Activated CD4-positive, alpha-beta T cell treated with anti-CD3 and anti-CD28 coated beads for 24 hours (primary cell): ENCODE measurements at regions not wholly inside any gene's neighbourhood (a gene's known extent, or its start where the extent isn't known, plus 50 kb on each side); places are given as distances from the start of the nearest gene placed in this dataset.
"Not testable (repeated sequence)": the region's sequence is repeated elsewhere in the genome, so short reads cannot be mapped to it uniquely, and the experiment has no call there.

ENCODE experiments used
- DNase-seq, 2 donors: peaks; one replicate each; pipeline ENCODE4 v3.0.0-alpha.2; 2020; ENCODE audit warnings: low read depth in 2 of 2

DNA sequence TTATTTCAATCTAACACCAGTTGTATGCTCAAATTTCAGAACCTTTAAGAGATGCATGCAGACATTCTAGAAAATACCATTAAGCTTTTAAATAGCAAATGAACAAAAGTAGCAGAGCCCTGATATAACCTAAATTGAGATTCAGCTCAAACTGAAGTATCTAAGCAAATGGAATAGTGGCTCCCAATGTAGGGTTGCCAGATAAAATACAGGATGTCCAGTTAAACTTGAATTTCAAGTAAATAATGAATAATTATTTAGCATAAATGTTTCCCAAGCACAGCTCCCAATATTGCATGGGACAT lies 171.1 kb upstream of the ATP11B start:
- DNase-seq, result no peak

DNA sequence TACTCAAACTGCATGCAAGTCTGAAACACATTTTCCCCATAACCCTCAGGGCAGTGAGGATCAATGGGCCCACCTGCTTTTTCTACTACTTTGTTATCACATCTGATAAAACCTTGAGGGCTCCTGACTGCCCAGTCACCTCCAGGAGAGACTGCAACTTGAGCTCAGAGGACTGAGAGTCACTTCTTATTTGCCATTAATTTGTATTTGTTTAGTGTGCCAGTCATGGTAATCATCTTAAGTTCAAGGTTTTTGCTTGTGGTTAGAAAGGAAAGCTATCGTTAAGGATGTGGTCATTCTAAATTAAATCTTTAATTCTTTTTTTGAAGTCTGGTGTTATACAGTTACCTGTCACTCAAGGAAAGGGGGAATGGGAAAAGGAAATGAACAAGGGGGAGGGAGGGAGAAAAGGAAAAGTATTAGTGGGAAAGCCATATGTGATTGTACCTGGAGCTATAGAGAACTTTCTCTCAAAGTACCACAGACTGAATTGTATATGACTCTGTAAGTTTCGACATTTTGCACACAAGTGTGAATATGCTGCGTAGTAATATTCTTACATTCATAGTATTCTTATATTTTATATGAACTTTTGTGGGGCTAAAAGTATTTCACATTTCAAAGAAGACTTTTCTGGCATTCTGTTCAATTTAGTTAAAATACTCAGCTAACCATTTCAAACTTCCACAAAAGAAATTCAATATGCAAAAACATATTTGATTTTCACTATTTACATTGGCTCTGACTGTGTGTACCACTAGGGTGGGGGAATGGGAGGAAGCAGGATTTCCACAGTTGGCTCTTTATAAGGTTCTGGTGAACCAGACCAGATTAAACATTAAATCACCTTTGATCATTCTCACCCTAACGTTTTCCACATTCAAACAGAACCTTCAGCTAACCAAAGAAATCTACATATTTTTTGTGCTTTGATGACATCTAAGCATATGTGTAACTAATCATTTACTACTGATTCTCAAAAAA lies 166.5 kb upstream of the ATP11B start:
- no peak for DNase-seq

- DNase-seq, result no peak
Observed at GRCh38 chr3:182628531-182628930, 164.8 kb upstream of the ATP11B start.

DNA sequence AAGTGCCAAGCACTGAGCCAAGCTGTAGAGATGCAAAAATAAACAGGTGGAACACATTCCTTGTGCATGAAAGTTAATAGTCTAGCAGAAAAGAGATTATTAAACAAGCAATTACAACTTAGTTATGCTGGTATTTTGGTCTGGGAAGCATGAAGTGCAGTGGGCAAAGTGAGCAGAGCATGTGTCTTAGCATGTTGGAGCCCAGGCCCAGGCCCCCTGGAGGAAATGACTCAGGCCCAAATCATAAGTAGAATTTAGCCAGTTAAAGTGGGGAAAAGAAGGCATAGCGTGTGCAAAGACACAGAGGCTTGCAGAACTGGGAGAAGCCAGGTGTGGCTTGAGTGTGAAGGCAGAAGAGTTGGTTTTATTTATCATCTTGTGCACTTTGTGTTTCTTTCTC lies 163.8 kb upstream of the ATP11B start:
- no peak for DNase-seq

DNA sequence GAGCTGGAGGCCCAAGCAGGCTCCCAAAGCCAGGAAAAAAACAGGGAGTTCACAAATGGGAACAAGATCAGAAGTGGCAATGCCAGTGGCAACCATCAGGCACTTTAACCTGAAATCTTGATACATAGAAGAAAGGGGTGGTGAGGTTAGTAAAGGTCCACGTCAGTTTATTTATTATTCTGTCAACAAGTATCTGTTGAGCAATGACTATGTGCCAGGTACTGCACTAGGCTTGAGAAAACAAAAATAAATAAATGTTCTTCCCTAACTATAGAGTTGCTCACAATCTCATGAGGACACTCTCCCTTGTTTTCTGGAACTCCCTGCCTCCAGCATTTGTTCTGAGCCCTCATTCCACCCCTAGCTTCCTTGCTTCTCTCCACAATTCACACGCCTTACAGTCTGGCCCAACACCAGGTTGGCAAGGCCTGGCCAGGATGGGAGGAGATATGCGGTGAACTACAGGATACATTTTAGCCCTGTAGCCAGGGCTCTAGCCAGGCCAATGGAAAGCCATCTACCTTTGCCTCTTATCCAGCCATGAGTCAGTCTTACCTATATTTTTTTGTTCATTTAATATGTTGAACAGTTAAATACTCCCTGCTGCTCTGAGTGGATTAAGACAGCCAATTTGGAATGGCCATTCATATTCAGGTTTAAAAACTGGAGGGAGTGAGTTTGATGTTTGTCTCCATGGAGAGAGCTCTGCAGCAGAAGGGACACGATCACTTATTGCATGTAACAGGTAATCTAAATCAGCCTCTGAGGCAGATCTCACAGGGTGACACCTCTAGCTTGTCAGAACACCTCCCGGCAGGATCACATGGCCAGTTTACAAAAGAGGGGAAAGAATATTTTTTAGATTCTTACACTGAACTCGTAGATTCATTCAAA lies 161.9 kb upstream of the ATP11B start:
- DNase-seq, result no peak

DNA sequence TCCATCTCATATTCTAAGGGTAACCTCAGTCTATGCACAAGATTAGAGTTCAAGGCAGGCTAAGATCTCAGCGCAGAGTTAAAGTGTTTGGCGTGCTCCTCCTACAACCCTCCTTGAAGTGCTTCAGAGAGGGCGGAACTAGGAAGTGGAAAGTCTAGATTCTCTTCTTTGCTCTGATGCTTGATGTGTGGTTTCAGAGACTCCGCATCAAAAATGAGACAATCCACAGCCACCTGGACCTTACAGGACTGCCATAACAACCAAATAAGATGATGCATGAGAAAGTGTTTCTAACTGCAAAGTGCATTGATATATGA lies 161.3 kb upstream of the ATP11B start:
- DNase-seq, result no peak

DNA sequence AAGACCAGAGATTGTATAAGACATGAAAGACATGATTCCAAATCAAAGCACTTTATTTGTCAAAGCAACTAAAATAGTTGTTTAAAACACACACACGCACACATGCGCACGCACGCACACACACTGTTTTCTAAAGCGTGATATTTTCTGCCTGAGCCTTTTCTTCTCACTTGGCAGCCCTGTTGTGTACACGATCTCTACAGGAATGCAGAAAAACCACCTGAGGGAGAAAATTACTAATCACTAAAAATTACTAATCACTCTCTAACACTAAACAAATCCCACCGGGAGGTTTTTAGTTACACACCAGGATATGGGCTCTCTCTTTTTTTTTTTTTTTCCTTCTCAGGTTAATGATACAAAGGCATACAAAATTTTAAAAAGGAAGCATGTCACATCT lies 160.1 kb upstream of the ATP11B start:
- no peak for DNase-seq

DNA sequence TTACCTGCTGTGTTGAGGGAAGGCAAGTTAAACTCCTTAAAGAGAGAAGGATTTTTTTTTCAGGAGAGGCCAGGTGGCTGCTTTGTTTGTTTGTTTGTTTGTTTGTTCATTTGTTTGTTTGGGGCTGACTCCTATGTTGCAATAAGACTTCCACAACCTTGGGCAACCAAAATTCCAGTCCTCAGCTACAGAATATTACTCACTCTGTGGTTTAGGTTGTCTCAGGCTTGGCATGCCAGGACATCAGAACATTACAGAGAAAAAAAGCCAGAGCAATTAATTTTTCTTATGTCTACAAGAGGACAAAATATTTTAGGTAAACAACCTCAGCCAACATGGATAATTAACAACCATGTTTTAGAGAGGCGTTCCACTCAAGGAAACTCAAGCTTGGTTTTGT lies 156.7 kb upstream of the ATP11B start:
- no peak for DNase-seq

DNA sequence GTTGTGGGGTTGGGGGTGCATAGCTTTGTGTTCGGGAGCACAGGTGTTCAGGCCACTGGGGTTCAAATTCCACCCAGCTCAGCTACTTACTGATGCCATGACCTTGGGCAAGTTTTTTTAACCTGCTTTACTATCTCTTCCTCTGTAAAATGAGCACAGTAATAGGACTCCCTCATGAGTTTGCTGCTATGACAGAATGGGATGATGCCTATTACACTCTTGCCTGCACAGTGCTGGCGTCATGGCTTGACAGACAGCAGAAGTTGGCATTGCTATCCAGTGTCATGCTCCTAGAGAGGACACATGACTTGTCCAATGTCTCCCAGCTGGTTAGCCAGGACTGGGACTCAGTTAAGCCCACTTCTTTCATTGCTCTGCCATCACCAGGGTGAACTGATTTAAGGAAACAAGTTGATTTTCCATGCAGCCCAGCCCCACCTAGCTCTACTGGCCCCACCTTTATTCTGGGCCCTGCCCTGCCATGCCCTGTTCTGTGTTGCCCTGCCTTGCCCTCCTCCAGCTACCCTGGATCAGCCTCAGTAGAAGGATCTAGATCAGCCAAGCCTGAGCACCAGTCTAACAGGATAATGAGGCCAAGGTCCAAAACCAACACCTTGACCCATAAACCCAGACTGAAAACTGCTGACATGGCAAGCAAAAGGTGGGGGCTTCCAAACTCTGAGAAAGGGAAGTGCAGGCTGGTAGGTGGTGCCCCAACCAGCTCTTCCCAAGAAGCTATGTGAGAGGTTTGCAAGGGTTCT lies 155.8 kb upstream of the ATP11B start:
- no peak for DNase-seq

- DNase-seq, result no peak
Observed at GRCh38 chr3:182644013-182644412, 149.3 kb upstream of the ATP11B start.

DNA sequence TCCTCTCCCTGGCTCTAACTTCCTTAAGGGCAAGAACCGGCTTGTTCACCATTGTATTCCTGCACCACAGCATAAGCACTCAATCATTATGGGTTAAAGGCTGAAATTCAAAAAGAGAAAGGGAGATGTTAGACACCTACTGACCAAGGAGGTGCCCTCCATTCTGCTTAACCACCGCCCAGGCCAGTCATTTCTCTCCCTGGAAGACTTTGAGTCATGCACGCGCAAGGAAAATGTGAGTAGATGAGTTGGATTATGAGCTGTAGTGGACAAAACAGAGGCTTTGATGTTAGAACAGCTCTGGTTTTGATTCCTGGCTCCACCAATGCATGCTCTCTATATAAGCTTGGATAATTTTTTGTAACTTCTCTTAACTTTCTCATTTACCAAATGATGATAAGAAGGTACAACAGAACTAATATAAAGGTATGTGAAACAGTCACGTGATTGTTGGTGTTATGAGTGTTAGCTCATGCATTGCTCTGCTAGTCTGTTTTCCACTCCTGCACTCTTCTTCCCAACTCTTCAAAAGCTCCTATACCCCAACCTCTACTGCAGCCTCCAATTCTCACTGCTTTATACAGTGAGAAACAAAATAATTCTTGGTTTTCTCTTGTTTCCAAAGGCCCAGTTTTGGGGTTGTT lies 148.4 kb upstream of the ATP11B start:
- peak in 1 of 2 donors; percentile 6 for DNase-seq

GRCh38 chr3:182650568-182651128 lies 142.7 kb upstream of the ATP11B start:
- no peak for DNase-seq

DNA sequence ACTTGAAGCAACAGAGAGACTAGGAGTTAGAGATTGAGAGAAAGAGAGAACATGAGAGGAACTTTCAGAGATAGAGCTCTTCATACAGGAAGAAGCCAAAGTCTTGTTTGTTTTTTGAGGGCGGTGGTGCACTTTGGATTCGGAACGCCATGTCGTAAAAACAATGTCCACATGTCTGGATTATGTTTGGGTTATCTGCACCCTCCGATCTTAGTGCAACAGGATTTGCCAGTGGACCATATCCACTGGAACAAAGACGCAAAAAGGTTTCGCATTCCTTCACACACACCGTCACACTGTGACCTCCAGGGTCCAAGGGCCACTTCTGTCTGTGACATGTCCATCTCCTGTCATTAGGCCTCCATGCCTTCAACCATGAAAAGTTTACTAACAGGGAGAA lies 141.8 kb upstream of the ATP11B start:
- DNase-seq, result no peak

- DNase-seq, result not testable (repeated sequence)
Observed at GRCh38 chr3:182653065-182653464, 140.2 kb upstream of the ATP11B start.

- no peak for DNase-seq
Observed at GRCh38 chr3:182668541-182668940, 124.8 kb upstream of the ATP11B start.

- no peak for DNase-seq
Observed at GRCh38 chr3:182668974-182669373, 124.3 kb upstream of the ATP11B start.

GRCh38 chr3:182671541-182671940 lies 121.8 kb upstream of the ATP11B start:
- no peak for DNase-seq

DNA sequence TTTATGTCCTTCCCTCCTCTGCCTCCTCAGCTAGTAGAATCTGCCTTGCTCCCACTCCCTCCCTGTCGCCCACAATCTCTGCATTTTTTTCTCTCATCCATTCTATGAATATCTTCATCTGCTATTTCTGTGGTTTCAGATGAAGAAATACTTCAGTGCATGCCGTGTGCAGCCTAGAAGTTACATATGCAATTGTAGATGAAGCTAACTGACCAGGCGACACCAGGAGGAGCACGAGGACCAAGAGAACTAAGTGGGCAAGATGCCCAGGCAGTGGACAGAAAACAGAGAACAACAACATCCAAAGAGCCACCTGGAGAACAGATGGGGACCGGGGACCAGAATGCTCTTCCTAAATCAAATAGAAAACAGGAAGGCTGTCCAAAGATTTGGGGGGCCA lies 121.4 kb upstream of the ATP11B start:
- no peak for DNase-seq

DNA sequence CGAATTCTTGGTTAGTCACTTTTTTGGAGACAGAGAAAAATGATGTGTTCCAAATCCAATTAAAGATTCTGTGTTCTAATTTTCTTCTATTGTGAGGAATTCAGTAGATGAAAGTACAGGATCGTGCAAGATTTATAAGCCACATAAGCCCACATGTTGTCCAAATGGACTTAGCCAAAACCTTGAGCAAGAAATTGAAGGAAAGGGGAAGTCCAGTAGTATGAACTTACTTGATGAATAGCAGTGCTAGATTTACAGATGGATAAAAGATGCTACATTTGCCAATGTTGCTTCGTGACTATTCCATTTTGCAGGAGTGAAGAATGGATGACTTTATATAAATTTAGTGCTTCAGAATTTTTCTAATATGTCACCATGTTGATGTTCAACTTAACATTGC lies 120.0 kb upstream of the ATP11B start:
- DNase-seq, result no peak

DNA sequence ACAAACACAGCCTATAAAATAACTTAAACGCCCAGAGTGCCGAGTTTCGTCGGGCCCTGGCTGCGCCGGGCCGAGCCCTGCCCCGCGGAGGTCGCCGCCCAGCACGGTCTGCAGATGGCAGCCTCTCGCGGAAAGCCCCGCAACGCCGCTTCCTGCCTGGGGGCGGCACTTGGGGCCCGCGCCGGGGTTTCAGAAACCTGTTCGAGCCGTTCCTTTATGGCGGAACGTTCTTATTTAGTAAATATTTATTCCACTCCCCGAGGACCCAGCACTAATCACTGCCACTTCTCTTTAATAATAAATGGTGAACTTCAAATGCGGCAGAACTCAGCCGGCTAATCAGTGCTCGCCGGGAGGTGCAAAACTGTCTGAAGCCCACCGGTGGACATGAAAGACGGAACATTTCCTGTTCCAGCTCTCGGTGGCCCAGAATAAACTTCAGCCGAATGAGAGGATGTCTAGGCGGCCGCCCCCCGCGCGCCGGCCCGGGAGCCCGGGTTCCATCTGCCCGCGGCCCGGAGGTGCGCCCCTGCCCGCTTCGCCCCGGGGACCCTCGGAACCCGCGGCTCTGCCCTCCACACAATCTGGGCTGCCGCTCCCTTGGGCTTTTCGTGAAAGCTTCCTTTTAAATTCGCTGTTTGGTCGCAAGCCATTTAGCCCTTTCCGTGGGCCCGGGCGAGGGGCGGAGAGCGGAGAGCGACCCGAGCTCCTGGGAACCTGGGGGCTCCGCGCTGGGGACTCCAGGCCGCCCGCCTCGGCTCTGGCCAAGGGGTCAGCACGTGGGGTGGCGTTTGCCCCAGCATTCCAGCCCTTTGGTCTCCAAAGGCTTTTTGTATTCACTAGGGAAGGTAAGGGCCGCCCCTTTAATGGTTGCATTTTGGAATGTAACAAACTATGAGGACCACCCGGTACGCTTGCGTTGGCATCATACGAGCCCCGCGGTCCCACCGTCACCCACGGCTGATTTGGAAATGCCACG lies 110.8 kb upstream of the ATP11B start:
- DNase-seq, result peak; percentile 23 to 45
